ENCODE measurements at regions not wholly inside any gene's neighbourhood (a gene's known extent, or its start where the extent isn't known, plus 50 kb on each side); places are given as distances from the start of the nearest gene placed in this dataset.

DNA sequence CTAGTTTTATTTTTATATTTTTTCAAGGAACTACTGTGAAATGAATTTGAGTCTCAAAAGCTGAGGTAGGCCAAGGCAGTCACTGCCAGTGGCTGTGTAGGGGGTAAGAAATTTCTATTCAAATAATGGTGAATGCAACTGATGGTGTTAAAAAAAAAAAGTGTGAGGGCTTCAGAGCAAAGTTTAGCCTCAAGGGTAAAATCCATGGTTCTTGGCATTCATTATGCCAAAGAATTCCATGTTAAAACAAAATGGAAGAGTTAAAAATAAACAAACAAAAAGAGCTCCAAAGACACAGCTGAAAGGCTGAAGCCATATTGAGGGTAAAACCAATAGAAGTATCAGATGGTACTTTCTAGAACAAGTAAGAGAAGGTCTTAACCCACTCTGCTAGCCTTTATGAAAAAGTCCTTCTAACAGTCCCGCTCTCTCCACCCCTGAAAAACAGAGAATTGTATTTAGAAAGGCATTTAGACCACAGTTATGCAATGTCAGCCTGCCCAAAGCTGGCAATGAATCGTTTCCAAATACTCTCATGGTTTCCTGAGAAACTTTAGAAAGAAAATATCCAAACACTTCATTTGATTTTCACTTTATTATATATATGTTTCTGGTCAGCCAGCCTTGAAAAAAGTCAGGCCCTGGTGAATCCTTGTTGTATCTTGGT, 158.4 kb upstream of the GMNC start:
- TF ChIP-seq, protein P1, sequence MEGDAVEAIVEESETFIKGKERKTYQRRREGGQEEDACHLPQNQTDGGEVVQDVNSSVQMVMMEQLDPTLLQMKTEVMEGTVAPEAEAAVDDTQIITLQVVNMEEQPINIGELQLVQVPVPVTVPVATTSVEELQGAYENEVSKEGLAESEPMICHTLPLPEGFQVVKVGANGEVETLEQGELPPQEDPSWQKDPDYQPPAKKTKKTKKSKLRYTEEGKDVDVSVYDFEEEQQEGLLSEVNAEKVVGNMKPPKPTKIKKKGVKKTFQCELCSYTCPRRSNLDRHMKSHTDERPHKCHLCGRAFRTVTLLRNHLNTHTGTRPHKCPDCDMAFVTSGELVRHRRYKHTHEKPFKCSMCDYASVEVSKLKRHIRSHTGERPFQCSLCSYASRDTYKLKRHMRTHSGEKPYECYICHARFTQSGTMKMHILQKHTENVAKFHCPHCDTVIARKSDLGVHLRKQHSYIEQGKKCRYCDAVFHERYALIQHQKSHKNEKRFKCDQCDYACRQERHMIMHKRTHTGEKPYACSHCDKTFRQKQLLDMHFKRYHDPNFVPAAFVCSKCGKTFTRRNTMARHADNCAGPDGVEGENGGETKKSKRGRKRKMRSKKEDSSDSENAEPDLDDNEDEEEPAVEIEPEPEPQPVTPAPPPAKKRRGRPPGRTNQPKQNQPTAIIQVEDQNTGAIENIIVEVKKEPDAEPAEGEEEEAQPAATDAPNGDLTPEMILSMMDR (IDR thresholded peaks at IDR 0.05; ENCODE audit: extremely low read depth in 1 of 2, insufficient read depth in 1 of 2, low read depth in 1 of 2, low read length in 2 of 2), result no peak
- no peak for TF ChIP-seq POLR2A (IDR thresholded peaks at IDR 0.05; ENCODE audit: low read depth, low read length)
- no peak for TF ChIP-seq MYC (IDR thresholded peaks at IDR 0.05; ENCODE audit: low read depth, low read length)
- no peak for TF ChIP-seq JUN (IDR thresholded peaks at IDR 0.05; ENCODE audit: borderline replicate concordance, insufficient read depth, insufficient read length, low read depth)
- TF ChIP-seq, protein P2, sequence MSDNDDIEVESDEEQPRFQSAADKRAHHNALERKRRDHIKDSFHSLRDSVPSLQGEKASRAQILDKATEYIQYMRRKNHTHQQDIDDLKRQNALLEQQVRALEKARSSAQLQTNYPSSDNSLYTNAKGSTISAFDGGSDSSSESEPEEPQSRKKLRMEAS (IDR thresholded peaks at IDR 0.05; ENCODE audit: insufficient read depth, insufficient read length), result no peak
- no peak for TF ChIP-seq GATA2 (IDR thresholded peaks at IDR 0.05; ENCODE audit: insufficient read depth, insufficient read length, low read depth, low read length)
- no peak for TF ChIP-seq POLR2AphosphoS5 (IDR thresholded peaks at IDR 0.05; ENCODE audit: insufficient read depth, low read depth, low read length)
- TF ChIP-seq EZH2 (IDR thresholded peaks at IDR 0.05; ENCODE audit: borderline replicate concordance, low read depth, low read length, severe bottlenecking), result no peak
- TF ChIP-seq FOS (IDR thresholded peaks at IDR 0.05; ENCODE audit: borderline replicate concordance, insufficient read depth, low read length), result no peak

All from endothelial cell of umbilical vein (primary cell).